SK-N-SH treated with all-trans-retinoic acid at 6 μM for 48 hours (cell line): ENCODE measurements at regions not wholly inside any gene's neighbourhood (a gene's known extent, or its start where the extent isn't known, plus 50 kb on each side); places are given as distances from the start of the nearest gene placed in this dataset.

ENCODE experiments used
- ATAC-seq: fragments of 200-7000 bp; cut with Tn5 transposase; 3 replicates; pipeline ENCODE4 v1.9.1; 2020; ENCODE audit warnings: mild to moderate bottlenecking, moderate library complexity
- ARNTL ChIP-seq: fragments of 450-650 bp; formaldehyde crosslinking; IDR thresholded peaks from 2 replicates; pipeline ENCODE4 v1.5.0; 2020; ENCODE audit warnings: low read depth, mild to moderate bottlenecking, moderate library complexity, borderline replicate concordance
- BACH2 ChIP-seq: fragments of 250-450 bp; sonication (Bioruptor Pico); IDR thresholded peaks from 2 replicates; pipeline ENCODE4 v1.9.0; 2021; ENCODE audit warnings: mild to moderate bottlenecking, borderline replicate concordance
- CREB5 ChIP-seq: fragments of 250-450 bp; sonication (Bioruptor Pico); IDR thresholded peaks from 2 replicates; pipeline ENCODE4 v1.5.1; 2020; ENCODE audit warnings: low read depth, mild to moderate bottlenecking, moderate library complexity
- CSDC2 ChIP-seq: fragments of 250-450 bp; sonication (Bioruptor Pico); IDR thresholded peaks from 2 replicates; pipeline ENCODE4 v1.5.0; 2020; ENCODE audit warnings: mild to moderate bottlenecking, moderate library complexity
- CSRNP3 ChIP-seq: fragments of 250-450 bp; sonication (Bioruptor Pico); IDR thresholded peaks from 2 replicates; pipeline ENCODE4 v1.5.1; 2021; ENCODE audit warnings: mild to moderate bottlenecking, moderate library complexity
- ISL1 ChIP-seq: fragments of 250-450 bp; sonication (Bioruptor Pico); IDR thresholded peaks from 2 replicates; pipeline ENCODE4 v2.1.2; 2022; ENCODE audit warnings: mild to moderate bottlenecking, moderate library complexity
- OSR1 ChIP-seq: fragments of 250-450 bp; sonication (Bioruptor Pico); IDR thresholded peaks from 2 replicates; pipeline ENCODE4 v1.8.0; 2022; ENCODE audit warnings: moderate library complexity, mild to moderate bottlenecking, inconsistent platforms
- POU6F1 ChIP-seq: fragments of 250-450 bp; sonication (Bioruptor Pico); IDR thresholded peaks from 2 replicates; pipeline ENCODE4 v1.8.0; 2021; ENCODE audit warnings: low read depth, mild to moderate bottlenecking, moderate library complexity, borderline replicate concordance
- PPARA ChIP-seq: fragments of 250-450 bp; sonication (Bioruptor Pico); IDR thresholded peaks from 2 replicates; pipeline ENCODE4 v1.5.0; 2020; ENCODE audit warnings: mild to moderate bottlenecking, borderline replicate concordance
- RARB ChIP-seq: fragments of 250-450 bp; sonication (Bioruptor Pico); IDR thresholded peaks from 2 replicates; pipeline ENCODE4 v1.8.0; 2021; ENCODE audit warnings: mild to moderate bottlenecking, moderate library complexity
- SNAI2 ChIP-seq: fragments of 250-450 bp; sonication (Bioruptor Pico); IDR thresholded peaks from 2 replicates; pipeline ENCODE4 v1.5.0; 2020; ENCODE audit warnings: mild to moderate bottlenecking, moderate library complexity
- TCF4 ChIP-seq: fragments of 250-450 bp; sonication (Bioruptor Pico); IDR thresholded peaks from 2 replicates; pipeline ENCODE4 v1.8.0; 2021; ENCODE audit warnings: mild to moderate bottlenecking, moderate library complexity, borderline replicate concordance
- TOX ChIP-seq: fragments of 250-450 bp; sonication (Bioruptor Pico); IDR thresholded peaks from 2 replicates; pipeline ENCODE4 v1.8.0; 2021; ENCODE audit warnings: mild to moderate bottlenecking, moderate library complexity, borderline replicate concordance
- TSHZ2 ChIP-seq: fragments of 250-450 bp; sonication (Bioruptor Pico); IDR thresholded peaks from 2 replicates; pipeline ENCODE4 v1.5.0; 2020; ENCODE audit warnings: mild to moderate bottlenecking, moderate library complexity
- ZC3H10 ChIP-seq: fragments of 250-450 bp; sonication (Bioruptor Pico); IDR thresholded peaks from 2 replicates; pipeline ENCODE4 v1.5.1; 2021; ENCODE audit warnings: mild to moderate bottlenecking, moderate library complexity
- ZFP3 ChIP-seq: fragments of 250-450 bp; sonication (Bioruptor Pico); IDR thresholded peaks from 2 replicates; pipeline ENCODE4 v1.5.0; 2020; ENCODE audit warnings: mild to moderate bottlenecking, moderate library complexity
- ZFP30 ChIP-seq: fragments of 450-650 bp; formaldehyde crosslinking; IDR thresholded peaks from 2 replicates; pipeline ENCODE4 v1.5.0; 2022; ENCODE audit warnings: mild to moderate bottlenecking, moderate library complexity
- ZNF565 ChIP-seq: fragments of 450-650 bp; formaldehyde crosslinking; conservative IDR thresholded peaks from 2 replicates; pipeline ENCODE4 v1.5.0; 2020; ENCODE audit warnings: low read depth, mild to moderate bottlenecking, moderate library complexity
- ZNF70 ChIP-seq: fragments of 450-650 bp; formaldehyde crosslinking; IDR thresholded peaks from 2 replicates; pipeline ENCODE4 v1.5.0; 2020; ENCODE audit warnings: mild to moderate bottlenecking, moderate library complexity
- ZNF8 ChIP-seq: fragments of 450-650 bp; formaldehyde crosslinking; IDR thresholded peaks from 2 replicates; pipeline ENCODE4 v1.5.0; 2020; ENCODE audit warnings: mild to moderate bottlenecking, moderate library complexity

- no peak for TF ChIP-seq TOX (CRISPR knock-in tag)
- no peak for TF ChIP-seq CSDC2 (CRISPR knock-in tag)
- no peak for TF ChIP-seq ZNF70 (CRISPR knock-in tag)
These were observed 258.4 kb upstream of the SDK2 start (continued) for GRCh38 chr17:73902416-73903181.

- ATAC-seq, result no peak
- TF ChIP-seq ISL1 (CRISPR knock-in tag), result no peak
- TF ChIP-seq RARB, result no peak
- no peak for TF ChIP-seq PPARA (CRISPR knock-in tag)
- TF ChIP-seq CSRNP3 (CRISPR knock-in tag), result no peak
- TF ChIP-seq, all 23 proteins: peak for 0
These were observed 262.9 kb upstream of the SDK2 start for GRCh38 chr17:73906896-73907870.

- TF ChIP-seq ARNTL (CRISPR knock-in tag) (no peak), ISL1 (CRISPR knock-in tag) (no peak), CSRNP3 (CRISPR knock-in tag) (no peak), POU6F1 (CRISPR knock-in tag) (no peak), CREB5 (CRISPR knock-in tag) (no peak), RARB (no peak), TCF4 (CRISPR knock-in tag) (no peak), TOX (CRISPR knock-in tag) (no peak), ZC3H10 (CRISPR knock-in tag) (no peak), ZNF565 (CRISPR knock-in tag) (no peak), BACH2 (CRISPR knock-in tag) (no peak), ZNF8 (CRISPR knock-in tag) (no peak)
- no peak for ATAC-seq
These were observed 264.9 kb upstream of the SDK2 start for GRCh38 chr17:73909186-73909585.

GRCh38 chr17:73910206-73910605, 266.0 kb upstream of the SDK2 start:
- ATAC-seq, result no peak
- TF ChIP-seq ZC3H10 (CRISPR knock-in tag), result no peak
- TF ChIP-seq CREB5 (CRISPR knock-in tag), result no peak
- TF ChIP-seq ZFP30, result no peak
- TF ChIP-seq ZFP3, result no peak
- no peak for TF ChIP-seq POU6F1 (CRISPR knock-in tag)
- TF ChIP-seq TSHZ2 (CRISPR knock-in tag), result no peak
- TF ChIP-seq OSR1 (CRISPR knock-in tag), result no peak
- no peak for TF ChIP-seq CSRNP3 (CRISPR knock-in tag)
- no peak for TF ChIP-seq SNAI2 (CRISPR knock-in tag)
- no peak for TF ChIP-seq ISL1 (CRISPR knock-in tag)
